Common myeloid progenitor, CD34-positive (primary cell): ENCODE measurements at regions not wholly inside any gene's neighbourhood (a gene's known extent, or its start where the extent isn't known, plus 50 kb on each side); places are given as distances from the start of the nearest gene placed in this dataset.
A peak's percentile ranks its signal among the peaks of the same experiment; 100 is the strongest.
"Not testable (repeated sequence)": the region's sequence is repeated elsewhere in the genome, so short reads cannot be mapped to it uniquely, and the experiment has no call there.

ENCODE experiments used
- CTCF ChIA-PET: fragments of 350-600 bp; sonication (Branson Sonifier 250); formaldehyde crosslinking; loops from one replicate; lab custom pipeline; 2021; ENCODE audit warnings: antibody characterized with exemption; lab: Charles Lee
- POLR2A ChIA-PET: fragments of 350-600 bp; sonication (Branson Sonifier 250); formaldehyde crosslinking; loops from one replicate; lab custom pipeline; 2021; ENCODE audit warnings: antibody characterized with exemption; lab: Charles Lee
- DNase-seq, 3 donors: peaks; one replicate each; pipeline versions ENCODE4 v3.0.0 to v3.0.0-alpha.2; 2013
- H3K27ac ChIP-seq, 2 experiments: 1 replicate in 1 of 2; 2 replicates in 1 of 2; pipeline ENCODE4 v1.7.0; 2013; ENCODE audit warnings: inconsistent platforms in 2 of 2, low read length in 2 of 2, mild to moderate bottlenecking in 2 of 2, low read depth in 1 of 2, moderate library complexity in 1 of 2; ENCODE audit not compliant: severe bottlenecking in 2 of 2, insufficient read depth in 1 of 2, poor library complexity in 1 of 2
- H3K27me3 ChIP-seq, 5 experiments: replicated peaks in 2 of 5; 1 replicate in 3 of 5; 2 replicates in 2 of 5; pipeline versions ENCODE4 v1.6.1 to v1.7.0; 2013; ENCODE audit warnings: low read length in 4 of 5, mild to moderate bottlenecking in 2 of 5, moderate library complexity in 2 of 5, inconsistent platforms in 1 of 5; ENCODE audit not compliant: insufficient read depth in 5 of 5, control insufficient read depth in 4 of 5
- H3K36me3 ChIP-seq, 4 experiments: 1 replicate in 2 of 4; 2 replicates in 2 of 4; pipeline versions ENCODE4 v1.6.1 to v1.7.0; 2013; ENCODE audit warnings: low read length in 3 of 4, control low read depth in 1 of 4, mild to moderate bottlenecking in 1 of 4; ENCODE audit not compliant: control insufficient read depth in 4 of 4, insufficient read depth in 4 of 4
- H3K4me1 ChIP-seq, 4 experiments: 1 replicate in 3 of 4; 2 replicates in 1 of 4; pipeline versions ENCODE4 v1.6.1 to v1.7.1; 2013; ENCODE audit warnings: low read length in 3 of 4, mild to moderate bottlenecking in 3 of 4, control low read depth in 1 of 4, inconsistent platforms in 1 of 4, moderate library complexity in 1 of 4; ENCODE audit not compliant: control insufficient read depth in 4 of 4, insufficient read depth in 4 of 4; ENCODE audit errors: control extremely low read depth in 1 of 4
- H3K4me3 ChIP-seq, 7 experiments: 1 replicate in 4 of 7; 2 replicates in 3 of 7; pipeline versions ENCODE4 v1.5.1 to v1.7.0; 2013; ENCODE audit warnings: mild to moderate bottlenecking in 7 of 7, low read length in 6 of 7, moderate library complexity in 6 of 7, inconsistent platforms in 2 of 7, low read depth in 2 of 7, control low read depth in 1 of 7; ENCODE audit not compliant: insufficient read depth in 4 of 7, control insufficient read depth in 1 of 7; ENCODE audit errors: extremely low read depth in 1 of 7
- H3K9me3 ChIP-seq, 5 experiments: 1 replicate in 4 of 5; 2 replicates in 1 of 5; pipeline versions ENCODE4 v1.6.1 to v1.7.1; 2013; ENCODE audit warnings: low read length in 4 of 5, mild to moderate bottlenecking in 2 of 5, inconsistent platforms in 1 of 5, low read depth in 1 of 5, moderate library complexity in 1 of 5; ENCODE audit not compliant: control insufficient read depth in 4 of 5, insufficient read depth in 2 of 5; ENCODE audit errors: control extremely low read depth in 1 of 5
- WGBS: methylation state at CpG from one replicate; pipeline ENCODE4 v1.1.5; 2013; ENCODE audit not compliant: insufficient coverage; 5-methylcytosine and 5-hydroxymethylcytosine counted together

- H3K36me3 ChIP-seq: no peaks in the 10 kb centered on the region
- WGBS: no CpG with 5 or more reads among the region's 2 CpGs
These were observed 343.4 kb upstream of the PAPPA start for GRCh38 chr9:115810166-115810565.

GRCh38 chr9:115814081-115814480 lies 339.5 kb upstream of the PAPPA start:
- CTCF ChIA-PET: no interaction called here
- no peak overlapping the region for H3K4me3 ChIP-seq
- no peaks in the 10 kb centered on the region for H3K9me3 ChIP-seq
- WGBS: no CpG with 5 or more reads among the region's 1 CpG
- H3K27ac ChIP-seq: no peak overlapping the region
- no peak for DNase-seq
- H3K4me1 ChIP-seq: no peaks in the 10 kb centered on the region
- POLR2A ChIA-PET: no interaction called here
- no peaks in the 10 kb centered on the region for H3K27me3 ChIP-seq
- no peaks in the 10 kb centered on the region for H3K36me3 ChIP-seq

More at GRCh38 chr9:115810166-115810565, 343.4 kb upstream of the PAPPA start:
- Histone ChIP-seq H3K9me3 (no peaks in the 10 kb centered on the region), H3K4me3 (no peak overlapping the region), H3K27me3 (no peaks in the 10 kb centered on the region), H3K27ac (no peak overlapping the region), H3K4me1 (no peaks in the 10 kb centered on the region)
- ChIA-PET POLR2A (no interaction called here), CTCF (no interaction called here)
- DNase-seq: no peak

- no peaks in the 10 kb centered on the region for H3K27me3 ChIP-seq
- H3K4me3 ChIP-seq: no peak overlapping the region
- CTCF ChIA-PET: no interaction called here
- H3K27ac ChIP-seq: no peak overlapping the region
- no peaks in the 10 kb centered on the region for H3K36me3 ChIP-seq
- POLR2A ChIA-PET: no interaction called here
- DNase-seq: no peak
- no peaks in the 10 kb centered on the region for H3K9me3 ChIP-seq
- H3K4me1 ChIP-seq: no peaks in the 10 kb centered on the region
These were observed 337.8 kb upstream of the PAPPA start for GRCh38 chr9:115815786-115816185.

GRCh38 chr9:115818651-115819050 lies 334.9 kb upstream of the PAPPA start:
- WGBS: 83% methylated on average over 1 of the region's 2 CpGs
- DNase-seq, H3K27ac ChIP-seq, H3K4me1 ChIP-seq, H3K36me3 ChIP-seq, H3K27me3 ChIP-seq, H3K4me3 ChIP-seq, CTCF ChIA-PET, H3K9me3 ChIP-seq, POLR2A ChIA-PET: not testable (repeated sequence)

GRCh38 chr9:115832031-115832430 lies 321.6 kb upstream of the PAPPA start:
- H3K27me3 ChIP-seq: no peaks in the 10 kb centered on the region
- DNase-seq: no peak
- no peak overlapping the region for H3K4me3 ChIP-seq
- H3K9me3 ChIP-seq: no peaks in the 10 kb centered on the region
- no peak overlapping the region for H3K27ac ChIP-seq
- CTCF ChIA-PET: no interaction called here
- no CpG with 5 or more reads among the region's 1 CpG for WGBS
- H3K36me3 ChIP-seq: no peaks in the 10 kb centered on the region
- H3K4me1 ChIP-seq: no peaks in the 10 kb centered on the region
- POLR2A ChIA-PET: no interaction called here

- ChIA-PET CTCF (no interaction called here), POLR2A (no interaction called here)
- Histone ChIP-seq H3K4me1 (no peaks in the 10 kb centered on the region), H3K9me3 (no peaks in the 10 kb centered on the region), H3K36me3 (no peaks in the 10 kb centered on the region), H3K27ac (no peak overlapping the region), H3K4me3 (no peak overlapping the region), H3K27me3 (no peaks in the 10 kb centered on the region)
- DNase-seq: peak in 1 of 3 donors; percentile 30
- WGBS: 77% methylated on average over 4 of the region's 4 CpGs
These were observed 316.0 kb upstream of the PAPPA start for GRCh38 chr9:115837618-115838017.

GRCh38 chr9:115838417-115838816 lies 315.2 kb upstream of the PAPPA start:
- no peaks in the 10 kb centered on the region for H3K27me3 ChIP-seq
- 92% methylated on average over 2 of the region's 3 CpGs for WGBS
- H3K4me3 ChIP-seq: no peak overlapping the region
- DNase-seq: no peak
- no peak overlapping the region for H3K27ac ChIP-seq
- no peaks in the 10 kb centered on the region for H3K9me3 ChIP-seq
- no peaks in the 10 kb centered on the region for H3K36me3 ChIP-seq
- H3K4me1 ChIP-seq: no peaks in the 10 kb centered on the region
- ChIA-PET CTCF (no interaction called here), POLR2A (no interaction called here)
